Calu3 (cell line): ENCODE measurements at regions not wholly inside any gene's neighbourhood (a gene's known extent, or its start where the extent isn't known, plus 50 kb on each side); places are given as distances from the start of the nearest gene placed in this dataset.

Source experiments
- BruUV-seq: library from RNA; stranded (reverse); fragments of 400-500 nt; replicated peaks from 2 replicates; lab custom pipeline; 2021; lab: Mats Ljungman, UMichigan
- CTCF ChIA-PET: fragments of 300-600 bp; sonication (Branson Sonifier 250); formaldehyde crosslinking; loops from one replicate; lab custom pipeline; 2022; ENCODE audit warnings: antibody characterized with exemption; lab: Charles Lee
- DNase-seq: peaks from one replicate; pipeline ENCODE4 v3.0.0; 2022
- H3K27ac Mint-ChIP-seq: one replicate; pipeline ENCODE4 v1.8.0; 2022; ENCODE audit warnings: mixed read lengths; ENCODE audit not compliant: unreplicated experiment
- H3K27me3 Mint-ChIP-seq: one replicate; pipeline ENCODE4 v1.8.0; 2022; ENCODE audit warnings: mixed read lengths; ENCODE audit not compliant: unreplicated experiment
- H3K36me3 Mint-ChIP-seq: one replicate; pipeline ENCODE4 v1.8.0; 2022; ENCODE audit warnings: mild to moderate bottlenecking, moderate library complexity, mixed read lengths; ENCODE audit not compliant: insufficient read depth, unreplicated experiment
- H3K4me1 Mint-ChIP-seq: one replicate; pipeline ENCODE4 v1.8.0; 2022; ENCODE audit warnings: mild to moderate bottlenecking, low read depth, mixed read lengths; ENCODE audit not compliant: unreplicated experiment
- H3K4me3 Mint-ChIP-seq: one replicate; pipeline ENCODE4 v1.8.0; 2022; ENCODE audit warnings: mild to moderate bottlenecking, low read depth, moderate library complexity, mixed read lengths; ENCODE audit not compliant: unreplicated experiment
- H3K9me3 Mint-ChIP-seq: one replicate; pipeline ENCODE4 v1.8.0; 2022; ENCODE audit warnings: low read depth, mixed read lengths; ENCODE audit not compliant: unreplicated experiment
- intact Hi-C: fragments of 100-400 bp; cut with micrococcal nuclease; formaldehyde crosslinking; loops from one replicate; pipeline ENCODE4 v1.10.0; 2022; ENCODE audit not compliant: unreplicated experiment
- TF ChIP-seq, protein P1 (sequence below): fragments of 200-600 bp; IDR thresholded peaks from one replicate; pipeline ENCODE4 v1.8.0; 2022; ENCODE audit warnings: antibody characterized with exemption; ENCODE audit not compliant: unreplicated experiment

DNA sequence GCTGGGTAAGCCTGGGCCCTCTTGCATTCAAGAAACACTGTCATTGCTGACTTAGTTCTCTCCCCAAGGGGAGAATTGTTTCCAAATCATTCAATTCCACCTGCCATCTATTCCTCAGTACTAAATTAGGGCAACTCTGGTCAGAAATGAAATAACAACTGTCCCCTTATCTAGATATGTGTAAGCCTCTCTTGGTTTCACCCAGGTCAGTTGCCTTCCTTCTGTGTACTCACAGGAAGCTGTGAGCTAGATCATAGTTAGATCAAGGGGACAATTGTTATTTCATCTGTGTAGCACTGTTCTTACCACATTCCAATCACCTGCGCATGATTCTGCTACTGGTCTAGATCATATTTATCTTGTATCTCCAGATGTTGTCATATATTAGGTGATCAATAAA, 483.0 kb upstream of the SORCS1 start:
- peaks cover 6% of the 10 kb centered on the region for H3K9me3 Mint-ChIP-seq
- CTCF ChIA-PET = no interaction called here
- H3K4me1 Mint-ChIP-seq = no peaks in the 10 kb centered on the region
- no peaks in the 10 kb centered on the region for H3K27me3 Mint-ChIP-seq
- H3K27ac Mint-ChIP-seq = no peak overlapping the region
- BruUV-seq = no TSS peak
- intact Hi-C loops = no loop called here
- H3K36me3 Mint-ChIP-seq = no peaks in the 10 kb centered on the region
- no peak overlapping the region for H3K4me3 Mint-ChIP-seq
- no peak for DNase-seq
- TF ChIP-seq, protein P1, sequence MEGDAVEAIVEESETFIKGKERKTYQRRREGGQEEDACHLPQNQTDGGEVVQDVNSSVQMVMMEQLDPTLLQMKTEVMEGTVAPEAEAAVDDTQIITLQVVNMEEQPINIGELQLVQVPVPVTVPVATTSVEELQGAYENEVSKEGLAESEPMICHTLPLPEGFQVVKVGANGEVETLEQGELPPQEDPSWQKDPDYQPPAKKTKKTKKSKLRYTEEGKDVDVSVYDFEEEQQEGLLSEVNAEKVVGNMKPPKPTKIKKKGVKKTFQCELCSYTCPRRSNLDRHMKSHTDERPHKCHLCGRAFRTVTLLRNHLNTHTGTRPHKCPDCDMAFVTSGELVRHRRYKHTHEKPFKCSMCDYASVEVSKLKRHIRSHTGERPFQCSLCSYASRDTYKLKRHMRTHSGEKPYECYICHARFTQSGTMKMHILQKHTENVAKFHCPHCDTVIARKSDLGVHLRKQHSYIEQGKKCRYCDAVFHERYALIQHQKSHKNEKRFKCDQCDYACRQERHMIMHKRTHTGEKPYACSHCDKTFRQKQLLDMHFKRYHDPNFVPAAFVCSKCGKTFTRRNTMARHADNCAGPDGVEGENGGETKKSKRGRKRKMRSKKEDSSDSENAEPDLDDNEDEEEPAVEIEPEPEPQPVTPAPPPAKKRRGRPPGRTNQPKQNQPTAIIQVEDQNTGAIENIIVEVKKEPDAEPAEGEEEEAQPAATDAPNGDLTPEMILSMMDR = no peak

DNA sequence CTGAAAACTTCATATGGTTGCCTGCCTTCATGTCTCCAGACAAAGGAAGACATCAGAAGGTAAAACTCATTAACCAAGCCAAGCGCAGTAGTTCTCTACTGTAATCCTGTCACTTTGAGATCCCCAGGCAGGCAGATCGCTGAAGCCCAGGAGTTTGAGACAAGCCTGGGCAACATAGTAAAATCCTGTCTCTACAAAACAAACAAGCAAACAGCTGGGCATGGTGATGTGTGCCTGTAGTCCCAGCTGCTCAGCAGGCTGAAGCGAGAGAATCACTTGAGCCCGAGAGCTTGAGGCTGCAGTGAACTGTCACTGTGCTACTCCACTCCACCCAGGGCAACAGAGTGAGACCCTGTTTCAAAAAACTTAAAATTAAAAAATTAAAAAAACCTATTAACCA, 467.4 kb upstream of the SORCS1 start:
- intact Hi-C loops = no loop called here
- CTCF ChIA-PET = no interaction called here
- Mint-ChIP-seq H3K4me1 (no peaks in the 10 kb centered on the region), H3K4me3 (no peak overlapping the region), H3K27me3 (no peaks in the 10 kb centered on the region), H3K27ac (no peak overlapping the region), H3K36me3 (no peaks in the 10 kb centered on the region), H3K9me3 (peaks cover 7% of the 10 kb centered on the region)
- no peak for DNase-seq
- TF ChIP-seq, protein P1 = no peak
- BruUV-seq = no TSS peak

DNA sequence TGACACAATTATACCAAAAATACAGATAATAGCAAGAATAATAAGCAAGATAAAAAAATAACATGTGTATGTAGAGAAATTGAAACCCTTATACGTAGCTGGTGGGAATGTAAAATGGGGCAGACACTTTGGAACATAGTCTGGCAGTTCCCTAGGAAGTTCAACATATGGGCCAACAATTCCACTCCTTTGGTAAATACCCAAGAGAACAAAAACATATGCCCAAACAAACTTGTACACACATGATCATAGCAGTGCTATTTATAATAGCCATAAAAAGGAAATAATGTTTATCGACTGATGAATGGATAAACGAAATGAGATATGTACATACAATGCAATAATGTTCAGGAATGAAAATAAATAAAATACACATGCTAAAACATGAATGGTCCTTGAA, 462.4 kb upstream of the SORCS1 start:
- DNase-seq = no peak
- TF ChIP-seq, protein P1 = no peak
- no peaks in the 10 kb centered on the region for H3K36me3 Mint-ChIP-seq
- no peaks in the 10 kb centered on the region for H3K9me3 Mint-ChIP-seq
- intact Hi-C loops = no loop called here
- H3K4me1 Mint-ChIP-seq = no peaks in the 10 kb centered on the region
- no peak overlapping the region for H3K27ac Mint-ChIP-seq
- no peaks in the 10 kb centered on the region for H3K27me3 Mint-ChIP-seq
- CTCF ChIA-PET = no interaction called here
- BruUV-seq = no TSS peak
- no peak overlapping the region for H3K4me3 Mint-ChIP-seq

DNA sequence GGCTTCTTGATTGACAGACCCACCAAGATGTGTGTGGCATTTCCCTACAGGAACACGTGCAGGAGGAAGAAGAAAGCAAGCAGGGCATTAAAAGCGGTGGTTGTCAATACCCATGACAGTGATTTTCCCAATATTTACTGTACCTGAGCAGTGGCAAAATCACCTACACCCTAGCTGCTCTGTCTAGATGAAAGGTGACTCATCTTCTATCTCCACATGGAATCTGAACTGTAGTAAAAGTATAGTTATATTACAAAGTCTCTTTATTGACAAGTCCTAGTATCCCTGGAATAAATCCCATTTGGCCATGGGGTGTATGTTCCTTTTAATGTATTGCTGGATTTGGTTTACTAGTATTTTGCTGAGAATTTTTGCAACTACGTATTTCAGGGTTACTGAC, 458.8 kb upstream of the SORCS1 start:
- CTCF ChIA-PET = no interaction called here
- Mint-ChIP-seq H3K4me3 (no peak overlapping the region), H3K27me3 (no peaks in the 10 kb centered on the region), H3K4me1 (no peaks in the 10 kb centered on the region), H3K36me3 (no peaks in the 10 kb centered on the region), H3K9me3 (peaks cover 5% of the 10 kb centered on the region), H3K27ac (no peak overlapping the region)
- BruUV-seq = no TSS peak
- no peak for DNase-seq
- TF ChIP-seq, protein P1 = no peak
- intact Hi-C loops = no loop called here
